HAP-1 (cell line): ENCODE measurements at regions not wholly inside any gene's neighbourhood (a gene's known extent, or its start where the extent isn't known, plus 50 kb on each side); places are given as distances from the start of the nearest gene placed in this dataset.
A peak's percentile ranks its signal among the peaks of the same experiment; 100 is the strongest.

Source experiments
- DNase-seq, 2 experiments: peaks; one replicate each; pipeline ENCODE4 v3.0.0-alpha.2; 2016 to 2020; ENCODE audit warnings: low spot score in 2 of 2
- H3K27me3 ChIP-seq: fragments of 250-450 bp; sonication (Bioruptor Pico); 2 replicates; pipeline ENCODE4 v1.5.1; 2020; ENCODE audit warnings: low read depth, mild to moderate bottlenecking, moderate library complexity
- H3K36me3 ChIP-seq: fragments of 250-450 bp; sonication (Bioruptor Pico); replicated peaks from 2 replicates; pipeline ENCODE4 v1.5.1; 2020; ENCODE audit warnings: mild to moderate bottlenecking
- H3K4me1 ChIP-seq: fragments of 250-450 bp; sonication (Bioruptor Pico); 2 replicates; pipeline ENCODE4 v1.5.1; 2020; ENCODE audit warnings: mild to moderate bottlenecking
- H3K4me3 ChIP-seq: fragments of 250-450 bp; sonication (Bioruptor Pico); 2 replicates; pipeline ENCODE4 v1.5.1; 2020; ENCODE audit warnings: mild to moderate bottlenecking, moderate library complexity
- H3K9me3 ChIP-seq: fragments of 250-450 bp; sonication (Bioruptor Pico); 2 replicates; pipeline ENCODE4 v1.5.1; 2020; ENCODE audit warnings: mild to moderate bottlenecking, moderate library complexity
- in situ Hi-C: fragments of 300-500 bp; cut with MboI; formaldehyde crosslinking; loops from 3 replicates; pipeline ENCODE4 v1.14.3; 2020; ENCODE audit warnings: low sequenced_read_pairs, inconsistent platforms, mixed read lengths

GRCh38 chr7:20506175-20506574 lies 109.3 kb upstream of the ABCB5 start:
- H3K9me3 ChIP-seq: no peaks in the 10 kb centered on the region
- H3K4me1 ChIP-seq: no peaks in the 10 kb centered on the region
- H3K36me3 ChIP-seq: no peaks in the 10 kb centered on the region
- H3K27me3 ChIP-seq: no peaks in the 10 kb centered on the region
- no peak overlapping the region for H3K4me3 ChIP-seq
- in situ Hi-C loops: no loop called here
- no peak for DNase-seq

- Histone ChIP-seq H3K4me1 (no peaks in the 10 kb centered on the region), H3K9me3 (no peaks in the 10 kb centered on the region), H3K36me3 (no peaks in the 10 kb centered on the region), H3K4me3 (no peak overlapping the region), H3K27me3 (no peaks in the 10 kb centered on the region)
- in situ Hi-C loops: no loop called here
- no peak for DNase-seq
Measured at GRCh38 chr7:20507157-20507556, 108.3 kb upstream of the ABCB5 start.

- Histone ChIP-seq H3K4me3 (no peak overlapping the region), H3K4me1 (no peaks in the 10 kb centered on the region), H3K27me3 (no peaks in the 10 kb centered on the region), H3K9me3 (no peaks in the 10 kb centered on the region), H3K36me3 (no peaks in the 10 kb centered on the region)
- in situ Hi-C loops: no loop called here
- DNase-seq: no peak
Measured at GRCh38 chr7:20508109-20508508, 107.4 kb upstream of the ABCB5 start.

GRCh38 chr7:20509892-20510572 lies 105.4 kb upstream of the ABCB5 start:
- no peaks in the 10 kb centered on the region for H3K27me3 ChIP-seq
- no peaks in the 10 kb centered on the region for H3K36me3 ChIP-seq
- DNase-seq: no peak
- H3K9me3 ChIP-seq: no peaks in the 10 kb centered on the region
- H3K4me1 ChIP-seq: no peaks in the 10 kb centered on the region
- no peak overlapping the region for H3K4me3 ChIP-seq
- in situ Hi-C loops: no loop called here

GRCh38 chr7:20510573-20510900 lies 104.9 kb upstream of the ABCB5 start:
- no peaks in the 10 kb centered on the region for H3K27me3 ChIP-seq
- H3K4me1 ChIP-seq: no peaks in the 10 kb centered on the region
- no peaks in the 10 kb centered on the region for H3K9me3 ChIP-seq
- no peak for DNase-seq
- no peak overlapping the region for H3K4me3 ChIP-seq
- H3K36me3 ChIP-seq: no peaks in the 10 kb centered on the region
- in situ Hi-C loops: no loop called here

GRCh38 chr7:20513341-20513740 lies 102.1 kb upstream of the ABCB5 start:
- Histone ChIP-seq H3K36me3 (no peaks in the 10 kb centered on the region), H3K9me3 (no peaks in the 10 kb centered on the region), H3K4me1 (no peaks in the 10 kb centered on the region), H3K4me3 (no peak overlapping the region), H3K27me3 (peaks cover 2% of the 10 kb centered on the region; the same call in 1 of the 2 replicates)
- no peak for DNase-seq
- in situ Hi-C loops: no loop called here

GRCh38 chr7:20513897-20514296 lies 101.6 kb upstream of the ABCB5 start:
- no peaks in the 10 kb centered on the region for H3K9me3 ChIP-seq
- no peak for DNase-seq
- no peak overlapping the region for H3K4me3 ChIP-seq
- H3K4me1 ChIP-seq: no peaks in the 10 kb centered on the region
- no peaks in the 10 kb centered on the region for H3K36me3 ChIP-seq
- in situ Hi-C loops: no loop called here
- peaks cover 2% of the 10 kb centered on the region; the same call in 1 of the 2 replicates for H3K27me3 ChIP-seq

- in situ Hi-C loops: no loop called here
- no peak overlapping the region for H3K4me3 ChIP-seq
- peaks cover 2% of the 10 kb centered on the region; the same call in 1 of the 2 replicates for H3K27me3 ChIP-seq
- H3K36me3 ChIP-seq: no peaks in the 10 kb centered on the region
- DNase-seq: peak; percentile 16 to 47
- no peaks in the 10 kb centered on the region for H3K4me1 ChIP-seq
- no peaks in the 10 kb centered on the region for H3K9me3 ChIP-seq
Measured at GRCh38 chr7:20514364-20514763, 101.1 kb upstream of the ABCB5 start.

GRCh38 chr7:20519645-20520044 lies 95.8 kb upstream of the ABCB5 start:
- no peaks in the 10 kb centered on the region for H3K4me1 ChIP-seq
- in situ Hi-C loops: no loop called here
- no peaks in the 10 kb centered on the region for H3K36me3 ChIP-seq
- H3K4me3 ChIP-seq: no peak overlapping the region
- DNase-seq: no peak
- no peaks in the 10 kb centered on the region for H3K9me3 ChIP-seq
- peaks cover 2% of the 10 kb centered on the region; the same call in 1 of the 2 replicates for H3K27me3 ChIP-seq

GRCh38 chr7:20520530-20520929 lies 94.9 kb upstream of the ABCB5 start:
- Histone ChIP-seq H3K4me3 (no peak overlapping the region), H3K9me3 (no peaks in the 10 kb centered on the region), H3K27me3 (peaks cover 2% of the 10 kb centered on the region; the same call in 1 of the 2 replicates), H3K36me3 (no peaks in the 10 kb centered on the region), H3K4me1 (no peaks in the 10 kb centered on the region)
- DNase-seq: no peak
- in situ Hi-C loops: no loop called here

GRCh38 chr7:20521243-20521642 lies 94.2 kb upstream of the ABCB5 start:
- Histone ChIP-seq H3K4me1 (no peaks in the 10 kb centered on the region), H3K4me3 (no peak overlapping the region), H3K27me3 (peaks cover 2% of the 10 kb centered on the region; the same call in 1 of the 2 replicates), H3K36me3 (no peaks in the 10 kb centered on the region), H3K9me3 (no peaks in the 10 kb centered on the region)
- no peak for DNase-seq
- in situ Hi-C loops: no loop called here

- Histone ChIP-seq H3K4me3 (no peak overlapping the region), H3K9me3 (no peaks in the 10 kb centered on the region), H3K36me3 (no peaks in the 10 kb centered on the region), H3K4me1 (no peaks in the 10 kb centered on the region), H3K27me3 (no peaks in the 10 kb centered on the region)
- DNase-seq: no peak
- in situ Hi-C loops: no loop called here
Measured at GRCh38 chr7:20529260-20529659, 86.2 kb upstream of the ABCB5 start.

GRCh38 chr7:20532890-20533289 lies 82.6 kb upstream of the ABCB5 start:
- H3K27me3 ChIP-seq: no peaks in the 10 kb centered on the region
- in situ Hi-C loops: no loop called here
- no peak for DNase-seq
- H3K9me3 ChIP-seq: no peaks in the 10 kb centered on the region
- no peak overlapping the region for H3K4me3 ChIP-seq
- H3K36me3 ChIP-seq: no peaks in the 10 kb centered on the region
- no peaks in the 10 kb centered on the region for H3K4me1 ChIP-seq

- in situ Hi-C loops: no loop called here
- DNase-seq: no peak
Measured at GRCh38 chr7:20534543-20534942, 80.9 kb upstream of the ABCB5 start.

GRCh38 chr7:20535541-20535940 lies 79.9 kb upstream of the ABCB5 start:
- Histone ChIP-seq H3K4me3 (no peak overlapping the region), H3K27me3 (no peaks in the 10 kb centered on the region), H3K9me3 (no peaks in the 10 kb centered on the region), H3K4me1 (no peaks in the 10 kb centered on the region), H3K36me3 (no peaks in the 10 kb centered on the region)
- no peak for DNase-seq
- in situ Hi-C loops: no loop called here

More at GRCh38 chr7:20534543-20534942, 80.9 kb upstream of the ABCB5 start:
- Histone ChIP-seq H3K9me3 (no peaks in the 10 kb centered on the region), H3K4me3 (no peak overlapping the region), H3K36me3 (no peaks in the 10 kb centered on the region), H3K4me1 (no peaks in the 10 kb centered on the region), H3K27me3 (no peaks in the 10 kb centered on the region)
